ENCODE measurements at regions not wholly inside any gene's neighbourhood (a gene's known extent, or its start where the extent isn't known, plus 50 kb on each side); places are given as distances from the start of the nearest gene placed in this dataset.

GRCh38 chr4:60619531-60620305 lies 580.4 kb upstream of the ADGRL3 start:
- H3K36me3 ChIP-seq (ENCODE audit: control insufficient read depth in 2 of 2, insufficient read depth in 2 of 2, low read length in 2 of 2): no peaks in the 10 kb centered on the region
- no peaks in the 10 kb centered on the region for H3K4me1 ChIP-seq (ENCODE audit: control insufficient read depth in 2 of 2, insufficient read depth in 2 of 2, low read length in 2 of 2)
- H3K9ac ChIP-seq (ENCODE audit: low read depth in 1 of 2, low read length in 2 of 2): no peak overlapping the region
- no peaks in the 10 kb centered on the region for H3K27me3 ChIP-seq (ENCODE audit: control insufficient read depth in 2 of 2, insufficient read depth in 2 of 2, low read length in 2 of 2)
- H3K4me3 ChIP-seq (ENCODE audit: low read length in 2 of 2): no peak overlapping the region
- H3K9me3 ChIP-seq (ENCODE audit: control insufficient read depth in 2 of 2, low read length in 2 of 2): no peaks in the 10 kb centered on the region
- H3K27ac ChIP-seq (ENCODE audit: low read depth in 2 of 2, low read length in 2 of 2): no peak overlapping the region

DNA sequence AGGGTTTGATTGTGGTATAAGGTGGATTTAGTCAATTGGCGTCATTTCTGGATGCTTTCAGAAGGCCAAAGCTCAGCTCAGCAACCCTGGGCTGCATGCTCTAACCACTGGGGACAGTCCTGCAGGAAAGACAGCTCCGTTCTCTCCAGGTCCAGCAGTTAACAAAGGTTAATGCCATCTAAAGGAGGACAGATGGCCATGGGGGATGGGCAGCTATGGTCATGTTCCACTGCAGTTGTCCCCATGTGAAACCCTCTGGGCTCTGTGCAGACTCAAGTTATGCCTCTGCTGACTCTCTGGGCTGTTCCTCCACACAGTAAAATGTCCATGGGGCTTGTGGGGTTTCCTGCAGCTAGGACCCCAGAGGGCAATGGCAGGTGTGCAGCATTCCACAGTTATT lies 562.1 kb upstream of the ADGRL3 start:
- Histone ChIP-seq H3K27ac (ENCODE audit: low read depth in 2 of 2, low read length in 2 of 2) (no peak overlapping the region), H3K9me3 (ENCODE audit: control insufficient read depth in 2 of 2, low read length in 2 of 2) (no peaks in the 10 kb centered on the region), H3K36me3 (ENCODE audit: control insufficient read depth in 2 of 2, insufficient read depth in 2 of 2, low read length in 2 of 2) (no peaks in the 10 kb centered on the region), H3K27me3 (ENCODE audit: control insufficient read depth in 2 of 2, insufficient read depth in 2 of 2, low read length in 2 of 2) (no peaks in the 10 kb centered on the region), H3K9ac (ENCODE audit: low read depth in 1 of 2, low read length in 2 of 2) (no peak overlapping the region), H3K4me3 (ENCODE audit: low read length in 2 of 2) (no peak overlapping the region), H3K4me1 (ENCODE audit: control insufficient read depth in 2 of 2, insufficient read depth in 2 of 2, low read length in 2 of 2) (no peaks in the 10 kb centered on the region)

GRCh38 chr4:60648774-60649173 lies 551.4 kb upstream of the ADGRL3 start:
- peaks cover 0 to 3% of the 10 kb centered on the region in 2 donors for H3K9me3 ChIP-seq (ENCODE audit: control insufficient read depth in 2 of 2, low read length in 2 of 2)
- H3K4me1 ChIP-seq (ENCODE audit: control insufficient read depth in 2 of 2, insufficient read depth in 2 of 2, low read length in 2 of 2): no peaks in the 10 kb centered on the region
- H3K4me3 ChIP-seq (ENCODE audit: low read length in 2 of 2): no peak overlapping the region
- H3K27me3 ChIP-seq (ENCODE audit: control insufficient read depth in 2 of 2, insufficient read depth in 2 of 2, low read length in 2 of 2): no peaks in the 10 kb centered on the region
- no peaks in the 10 kb centered on the region for H3K36me3 ChIP-seq (ENCODE audit: control insufficient read depth in 2 of 2, insufficient read depth in 2 of 2, low read length in 2 of 2)
- H3K9ac ChIP-seq (ENCODE audit: low read depth in 1 of 2, low read length in 2 of 2): no peak overlapping the region
- no peak overlapping the region for H3K27ac ChIP-seq (ENCODE audit: low read depth in 2 of 2, low read length in 2 of 2)

DNA sequence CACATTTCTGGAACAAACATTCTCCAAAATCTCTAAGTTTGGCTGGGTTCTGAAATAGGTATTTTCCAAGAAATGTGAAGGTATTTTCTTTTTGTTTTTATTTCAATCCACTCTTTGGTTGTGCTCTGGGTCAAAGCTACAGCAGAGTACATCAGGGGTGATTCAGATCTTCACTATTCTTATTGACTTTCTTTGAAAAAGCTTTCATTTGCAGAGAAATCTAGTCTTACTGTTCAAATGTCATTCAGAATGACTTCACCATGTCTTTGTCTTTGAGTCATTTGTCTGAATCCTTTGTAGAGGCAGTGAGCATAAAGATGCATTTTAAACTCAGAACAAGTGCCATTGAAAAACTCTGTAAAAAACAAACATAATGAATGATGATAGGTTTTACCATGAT lies 547.2 kb upstream of the ADGRL3 start:
- Histone ChIP-seq H3K4me1 (ENCODE audit: control insufficient read depth in 2 of 2, insufficient read depth in 2 of 2, low read length in 2 of 2) (no peaks in the 10 kb centered on the region), H3K4me3 (ENCODE audit: low read length in 2 of 2) (no peak overlapping the region), H3K9ac (ENCODE audit: low read depth in 1 of 2, low read length in 2 of 2) (no peak overlapping the region), H3K36me3 (ENCODE audit: control insufficient read depth in 2 of 2, insufficient read depth in 2 of 2, low read length in 2 of 2) (no peaks in the 10 kb centered on the region), H3K27ac (ENCODE audit: low read depth in 2 of 2, low read length in 2 of 2) (no peak overlapping the region), H3K27me3 (ENCODE audit: control insufficient read depth in 2 of 2, insufficient read depth in 2 of 2, low read length in 2 of 2) (no peaks in the 10 kb centered on the region), H3K9me3 (ENCODE audit: control insufficient read depth in 2 of 2, low read length in 2 of 2) (peaks cover 0 to under 1% of the 10 kb centered on the region in 2 donors)

DNA sequence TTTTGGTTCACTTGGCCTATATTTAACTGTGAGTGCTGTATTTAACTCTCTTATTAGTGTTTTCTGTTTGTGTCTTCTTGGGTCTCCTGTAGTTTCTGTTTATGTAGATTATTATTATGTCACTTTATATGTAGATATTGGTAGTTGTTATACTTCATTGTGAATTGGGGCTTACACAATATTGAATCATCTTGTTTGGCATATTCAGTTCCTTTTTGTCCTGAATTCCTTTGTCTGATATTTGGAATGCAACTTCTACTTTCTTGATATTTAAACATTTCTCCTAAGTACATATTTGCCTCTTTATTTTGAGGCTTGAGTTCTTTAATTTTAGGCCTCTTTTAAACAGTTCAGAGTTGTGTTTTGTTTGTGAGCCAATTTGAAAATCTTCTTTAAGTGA lies 544.8 kb upstream of the ADGRL3 start:
- Histone ChIP-seq H3K4me1 (ENCODE audit: control insufficient read depth in 2 of 2, insufficient read depth in 2 of 2, low read length in 2 of 2) (no peaks in the 10 kb centered on the region), H3K4me3 (ENCODE audit: low read length in 2 of 2) (no peak overlapping the region), H3K27ac (ENCODE audit: low read depth in 2 of 2, low read length in 2 of 2) (no peak overlapping the region)

GRCh38 chr4:60656171-60656570 lies 544.0 kb upstream of the ADGRL3 start:
- Histone ChIP-seq H3K27me3 (ENCODE audit: control insufficient read depth in 2 of 2, insufficient read depth in 2 of 2, low read length in 2 of 2) (no peaks in the 10 kb centered on the region), H3K4me3 (ENCODE audit: low read length in 2 of 2) (no peak overlapping the region), H3K9ac (ENCODE audit: low read depth in 1 of 2, low read length in 2 of 2) (no peak overlapping the region), H3K27ac (ENCODE audit: low read depth in 2 of 2, low read length in 2 of 2) (no peak overlapping the region), H3K36me3 (ENCODE audit: control insufficient read depth in 2 of 2, insufficient read depth in 2 of 2, low read length in 2 of 2) (no peaks in the 10 kb centered on the region), H3K9me3 (ENCODE audit: control insufficient read depth in 2 of 2, low read length in 2 of 2) (no peaks in the 10 kb centered on the region), H3K4me1 (ENCODE audit: control insufficient read depth in 2 of 2, insufficient read depth in 2 of 2, low read length in 2 of 2) (no peaks in the 10 kb centered on the region)

More for the DNA sequence above, 544.8 kb upstream of the ADGRL3 start:
- no peak overlapping the region for H3K9ac ChIP-seq (ENCODE audit: low read depth in 1 of 2, low read length in 2 of 2)
- no peaks in the 10 kb centered on the region for H3K9me3 ChIP-seq (ENCODE audit: control insufficient read depth in 2 of 2, low read length in 2 of 2)
- no peaks in the 10 kb centered on the region for H3K27me3 ChIP-seq (ENCODE audit: control insufficient read depth in 2 of 2, insufficient read depth in 2 of 2, low read length in 2 of 2)
- no peaks in the 10 kb centered on the region for H3K36me3 ChIP-seq (ENCODE audit: control insufficient read depth in 2 of 2, insufficient read depth in 2 of 2, low read length in 2 of 2)

GRCh38 chr4:60657041-60657440 lies 543.1 kb upstream of the ADGRL3 start:
- Histone ChIP-seq H3K27ac (ENCODE audit: low read depth in 2 of 2, low read length in 2 of 2) (no peak overlapping the region), H3K9me3 (ENCODE audit: control insufficient read depth in 2 of 2, low read length in 2 of 2) (no peaks in the 10 kb centered on the region), H3K4me3 (ENCODE audit: low read length in 2 of 2) (no peak overlapping the region), H3K4me1 (ENCODE audit: control insufficient read depth in 2 of 2, insufficient read depth in 2 of 2, low read length in 2 of 2) (no peaks in the 10 kb centered on the region), H3K9ac (ENCODE audit: low read depth in 1 of 2, low read length in 2 of 2) (no peak overlapping the region), H3K27me3 (ENCODE audit: control insufficient read depth in 2 of 2, insufficient read depth in 2 of 2, low read length in 2 of 2) (no peaks in the 10 kb centered on the region), H3K36me3 (ENCODE audit: control insufficient read depth in 2 of 2, insufficient read depth in 2 of 2, low read length in 2 of 2) (no peaks in the 10 kb centered on the region)

DNA sequence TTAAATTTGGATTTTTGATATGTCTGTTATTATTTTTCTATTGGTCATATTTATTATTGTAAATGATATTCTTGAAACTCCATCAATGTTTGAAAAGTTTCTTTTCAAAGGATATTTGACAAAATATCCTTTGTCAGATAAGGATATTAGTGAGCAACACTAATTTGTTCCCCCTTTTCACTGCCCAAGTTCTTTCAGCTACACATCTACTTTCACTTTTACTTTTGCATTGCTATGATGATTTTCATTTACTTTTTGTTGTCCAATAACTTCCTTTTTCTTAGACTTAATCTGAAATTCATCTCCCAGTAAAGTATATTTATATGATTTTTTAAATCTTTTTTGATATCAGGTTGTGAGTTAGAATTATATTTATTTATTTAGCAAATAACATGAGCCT lies 542.3 kb upstream of the ADGRL3 start:
- Histone ChIP-seq H3K4me3 (ENCODE audit: low read length in 2 of 2) (no peak overlapping the region), H3K36me3 (ENCODE audit: control insufficient read depth in 2 of 2, insufficient read depth in 2 of 2, low read length in 2 of 2) (no peaks in the 10 kb centered on the region), H3K4me1 (ENCODE audit: control insufficient read depth in 2 of 2, insufficient read depth in 2 of 2, low read length in 2 of 2) (no peaks in the 10 kb centered on the region), H3K27ac (ENCODE audit: low read depth in 2 of 2, low read length in 2 of 2) (no peak overlapping the region), H3K27me3 (ENCODE audit: control insufficient read depth in 2 of 2, insufficient read depth in 2 of 2, low read length in 2 of 2) (no peaks in the 10 kb centered on the region), H3K9ac (ENCODE audit: low read depth in 1 of 2, low read length in 2 of 2) (no peak overlapping the region), H3K9me3 (ENCODE audit: control insufficient read depth in 2 of 2, low read length in 2 of 2) (no peaks in the 10 kb centered on the region)

DNA sequence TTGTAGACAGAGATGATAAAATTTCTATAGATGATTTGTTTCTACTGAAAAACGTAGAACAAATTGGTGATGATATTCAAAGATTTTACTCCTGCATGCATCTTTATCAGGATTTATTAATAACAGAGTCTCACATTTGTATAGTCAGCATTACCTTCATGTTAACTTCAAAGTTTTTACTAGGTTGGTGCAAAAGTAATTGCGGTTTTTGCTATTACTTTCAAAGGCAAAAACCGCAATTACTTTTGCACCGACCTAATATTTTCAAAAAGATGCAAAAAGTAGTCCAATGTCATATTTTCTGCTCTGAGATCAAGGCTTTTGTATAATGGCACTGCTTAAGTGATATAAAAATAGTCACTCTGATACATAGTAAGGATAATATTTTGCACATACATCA lies 536.4 kb upstream of the ADGRL3 start:
- no peaks in the 10 kb centered on the region for H3K4me1 ChIP-seq (ENCODE audit: control insufficient read depth in 2 of 2, insufficient read depth in 2 of 2, low read length in 2 of 2)
- H3K27me3 ChIP-seq (ENCODE audit: control insufficient read depth in 2 of 2, insufficient read depth in 2 of 2, low read length in 2 of 2): no peaks in the 10 kb centered on the region
- H3K9me3 ChIP-seq (ENCODE audit: control insufficient read depth in 2 of 2, low read length in 2 of 2): no peaks in the 10 kb centered on the region
- H3K9ac ChIP-seq (ENCODE audit: low read depth in 1 of 2, low read length in 2 of 2): no peak overlapping the region
- no peak overlapping the region for H3K27ac ChIP-seq (ENCODE audit: low read depth in 2 of 2, low read length in 2 of 2)
- no peaks in the 10 kb centered on the region for H3K36me3 ChIP-seq (ENCODE audit: control insufficient read depth in 2 of 2, insufficient read depth in 2 of 2, low read length in 2 of 2)
- no peak overlapping the region for H3K4me3 ChIP-seq (ENCODE audit: low read length in 2 of 2)

DNA sequence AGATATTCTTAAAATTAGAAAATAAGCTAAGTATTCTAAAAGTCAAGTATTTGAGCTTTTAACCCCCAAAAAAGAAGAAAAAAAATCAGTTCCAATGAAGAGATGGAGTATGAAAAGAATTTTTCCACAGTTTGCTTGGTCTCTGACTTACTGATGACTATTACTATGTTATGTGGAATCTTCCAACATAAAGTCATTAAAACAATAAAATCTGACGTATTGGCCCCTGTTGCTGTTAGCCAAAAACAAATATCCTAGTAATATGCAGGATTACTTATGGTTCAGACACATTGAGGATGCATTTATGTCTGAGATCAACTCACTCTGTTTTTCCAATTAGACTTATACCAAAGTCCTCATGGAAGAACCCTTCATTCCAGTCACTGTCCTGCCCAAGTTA lies 517.2 kb upstream of the ADGRL3 start:
- Histone ChIP-seq H3K36me3 (ENCODE audit: control insufficient read depth in 2 of 2, insufficient read depth in 2 of 2, low read length in 2 of 2) (no peaks in the 10 kb centered on the region), H3K27me3 (ENCODE audit: control insufficient read depth in 2 of 2, insufficient read depth in 2 of 2, low read length in 2 of 2) (no peaks in the 10 kb centered on the region), H3K4me3 (ENCODE audit: low read length in 2 of 2) (no peak overlapping the region), H3K9ac (ENCODE audit: low read depth in 1 of 2, low read length in 2 of 2) (no peak overlapping the region), H3K27ac (ENCODE audit: low read depth in 2 of 2, low read length in 2 of 2) (no peak overlapping the region), H3K4me1 (ENCODE audit: control insufficient read depth in 2 of 2, insufficient read depth in 2 of 2, low read length in 2 of 2) (no peaks in the 10 kb centered on the region), H3K9me3 (ENCODE audit: control insufficient read depth in 2 of 2, low read length in 2 of 2) (no peaks in the 10 kb centered on the region)

All from mucosa of rectum (tissue), 2 donors.